DMS153 (cell line): ENCODE measurements at regions not wholly inside any gene's neighbourhood (a gene's known extent, or its start where the extent isn't known, plus 50 kb on each side); places are given as distances from the start of the nearest gene placed in this dataset.
"Not testable (repeated sequence)": the region's sequence is repeated elsewhere in the genome, so short reads cannot be mapped to it uniquely, and the experiment has no call there.

ENCODE experiments used
- DNase-seq: peaks from one replicate; lab custom pipeline; 2025; lab: John Stamatoyannopoulos, UW

DNA sequence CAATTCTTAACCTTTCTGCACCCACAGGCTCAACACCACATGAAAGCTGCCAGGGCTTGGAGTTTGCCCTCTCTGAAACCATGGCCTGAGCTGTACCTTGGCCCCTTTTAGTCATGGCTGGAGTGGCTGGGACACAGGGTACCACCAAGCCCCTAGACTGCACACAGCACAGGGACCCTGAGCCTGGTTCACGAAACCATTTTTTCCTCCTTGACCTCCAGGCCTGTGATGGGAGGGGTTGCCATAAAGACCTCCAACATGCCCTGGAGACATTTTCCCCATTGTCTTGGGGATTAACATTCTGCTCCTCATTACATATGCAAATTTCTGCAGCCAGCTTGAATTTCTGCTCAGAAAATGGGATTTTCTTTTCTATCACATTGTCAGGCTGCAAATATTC, 113.4 kb downstream of the XPNPEP1 start:
- not testable (repeated sequence) for DNase-seq

DNA sequence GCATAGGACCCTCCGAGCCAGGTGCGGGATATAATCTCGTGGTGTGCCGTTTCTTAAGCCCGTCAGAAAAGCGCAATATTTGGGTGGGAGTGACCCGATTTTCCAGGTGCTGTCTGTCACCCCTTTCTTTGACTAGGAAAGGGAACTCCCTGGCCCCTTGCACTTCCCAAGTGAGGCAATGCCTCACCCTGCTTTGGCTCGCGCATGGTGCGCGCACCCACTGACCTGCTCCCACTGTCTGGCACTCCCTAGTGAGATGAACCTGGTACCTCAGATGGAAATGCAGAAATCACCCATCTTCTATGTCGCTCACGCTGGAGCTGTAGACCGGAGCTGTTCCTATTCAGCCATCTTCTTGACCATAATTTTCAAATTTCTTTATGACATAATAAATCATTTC, 122.1 kb downstream of the XPNPEP1 start:
- not testable (repeated sequence) for DNase-seq

DNA sequence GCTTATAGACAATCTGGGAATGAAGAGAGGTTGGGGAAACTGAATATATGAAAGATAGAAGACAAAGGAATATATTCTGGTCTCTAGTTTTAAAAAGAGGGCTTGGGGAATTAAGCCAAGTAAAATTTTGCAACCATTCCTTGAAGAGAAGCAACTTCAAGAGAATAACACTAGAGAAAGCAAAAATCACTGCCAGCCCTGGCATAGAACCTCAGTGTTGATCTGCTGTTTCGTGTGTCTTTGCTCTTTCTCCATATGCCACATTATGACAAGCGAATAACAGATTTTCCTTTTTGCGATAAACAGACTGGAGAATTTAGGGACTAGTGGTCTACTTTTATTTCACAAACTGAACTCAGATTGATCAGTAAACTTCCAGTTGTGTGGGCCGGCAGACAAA, 132.7 kb downstream of the XPNPEP1 start:
- DNase-seq = no peak

DNA sequence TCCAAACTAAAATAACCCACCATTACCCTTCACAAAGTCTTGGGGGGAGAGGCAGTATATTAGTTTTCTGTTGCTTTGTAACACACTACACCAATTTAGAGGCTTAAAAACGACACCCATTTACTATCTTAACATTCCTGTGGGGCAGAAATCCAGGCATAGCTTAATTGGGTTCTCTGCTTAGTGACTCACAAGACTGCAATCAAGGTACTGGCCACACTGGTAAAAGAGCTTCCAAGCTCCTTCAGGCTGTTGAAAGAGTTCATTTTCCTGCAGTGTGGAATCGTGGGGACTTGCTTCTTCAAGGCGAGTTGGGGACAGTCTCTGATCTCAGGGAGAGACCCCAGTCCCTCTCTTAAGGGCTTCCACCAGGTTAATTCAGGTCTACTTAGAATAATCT, 139.1 kb downstream of the XPNPEP1 start:
- DNase-seq = no peak

DNA sequence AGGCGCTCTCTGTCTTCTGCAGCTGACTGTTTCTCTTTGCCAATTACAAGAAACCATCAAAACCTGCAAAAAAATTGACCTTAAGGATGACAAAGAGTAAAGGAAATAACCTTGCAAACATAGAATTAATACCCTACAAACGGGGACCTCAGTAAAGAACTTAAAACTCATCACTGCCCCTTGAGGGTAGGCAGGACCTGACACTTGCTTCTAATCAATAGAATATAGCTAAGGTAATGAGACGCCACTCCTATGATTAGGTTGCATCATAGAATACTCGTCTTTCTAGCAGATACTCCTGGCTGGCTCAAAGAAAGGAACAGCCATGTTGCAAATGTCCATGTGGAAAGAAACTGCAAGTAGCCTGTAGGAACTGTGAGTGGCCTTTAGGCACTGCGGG, 140.0 kb downstream of the XPNPEP1 start:
- no peak for DNase-seq

DNA sequence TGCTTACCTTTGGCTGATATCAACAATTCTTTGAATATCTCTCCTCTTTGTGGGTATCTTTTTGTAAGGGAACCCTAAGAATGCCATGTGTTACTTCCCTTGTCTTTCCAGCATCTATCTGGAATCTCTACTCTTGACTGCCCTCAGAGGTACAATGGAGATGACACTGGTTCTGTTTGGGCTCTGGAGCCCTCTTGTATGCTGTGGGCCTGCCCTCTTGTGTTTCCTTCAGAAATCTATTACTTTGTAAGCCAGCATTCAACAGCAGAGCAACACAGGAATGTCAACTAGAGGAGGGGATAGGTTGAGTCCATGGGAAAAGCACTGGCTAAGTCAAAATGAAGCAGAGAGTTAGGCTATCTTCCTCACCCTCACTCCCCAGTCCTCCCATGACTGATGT, 142.3 kb downstream of the XPNPEP1 start:
- DNase-seq = no peak

DNA sequence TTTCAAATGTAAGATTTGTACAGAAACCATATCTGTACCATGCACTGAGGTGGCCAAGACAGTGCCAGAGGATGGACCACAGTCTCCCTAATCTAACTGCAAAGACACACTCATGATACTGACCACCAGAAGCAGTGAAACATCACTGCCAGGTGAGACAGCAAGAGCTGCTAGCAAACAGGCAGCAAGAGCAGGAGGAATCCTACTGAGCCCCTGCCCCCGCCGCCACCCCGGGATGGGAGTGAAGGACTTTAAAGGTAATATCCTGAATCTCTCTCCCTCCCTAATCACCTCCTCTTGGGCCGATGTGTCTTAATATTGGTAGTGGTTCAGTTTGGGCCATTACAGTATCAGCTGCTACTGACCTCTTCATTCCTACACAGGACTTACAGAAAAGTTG, 144.3 kb downstream of the XPNPEP1 start:
- no peak for DNase-seq

DNA sequence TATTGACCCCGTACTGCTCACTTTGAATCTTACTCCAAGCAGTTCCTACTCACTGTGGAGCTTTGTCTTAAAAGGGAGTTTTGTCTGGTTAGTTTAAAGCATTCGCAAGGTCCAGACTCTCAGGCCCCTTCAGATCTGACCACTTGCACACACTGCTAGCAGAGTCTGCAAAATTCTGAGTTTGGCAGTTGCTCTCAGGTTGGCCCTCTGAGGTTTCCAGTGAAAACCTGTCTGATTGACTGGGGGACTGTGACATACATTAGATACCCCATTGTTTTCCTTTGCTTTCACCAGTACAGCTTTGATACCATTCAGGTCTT, 149.2 kb downstream of the XPNPEP1 start:
- DNase-seq = no peak

DNA sequence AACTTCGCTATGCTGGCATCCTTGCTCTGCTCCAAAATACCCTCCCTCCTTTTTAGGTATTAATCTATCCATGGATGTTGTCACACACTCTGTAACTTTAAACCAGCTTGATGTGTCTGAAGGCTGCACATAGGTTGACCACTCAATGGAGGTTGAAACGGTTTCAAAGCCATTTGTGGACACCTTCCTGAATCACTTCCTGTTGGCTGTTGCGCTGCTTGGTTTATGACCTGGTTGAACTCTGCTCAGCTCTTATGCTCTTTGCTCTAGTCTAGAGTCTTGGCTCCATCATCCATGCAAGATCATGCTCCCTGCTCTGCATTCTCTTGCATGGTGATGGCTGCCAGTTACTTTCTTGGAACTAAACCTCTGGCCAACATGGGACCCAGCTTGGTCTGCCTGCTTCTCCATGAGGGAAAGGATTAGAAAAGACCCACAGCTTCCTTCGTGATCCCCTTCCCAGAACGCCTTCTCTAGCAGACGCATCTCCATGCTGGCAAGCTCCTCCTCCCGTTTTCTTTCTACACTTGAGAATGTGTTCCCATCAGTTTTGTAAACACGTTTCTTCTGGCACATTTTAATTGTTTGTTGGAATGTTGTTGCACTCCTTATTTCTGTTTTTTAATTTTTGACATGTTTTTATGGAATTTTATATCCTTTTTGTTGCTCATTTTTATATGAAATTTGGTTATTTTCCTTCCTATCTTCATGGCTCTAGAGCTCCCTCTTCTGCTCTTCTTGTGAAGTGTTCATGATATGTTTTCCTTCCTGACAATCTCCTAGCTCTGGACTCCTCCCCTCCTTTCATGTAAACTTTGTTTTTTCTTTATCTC, 149.8 kb downstream of the XPNPEP1 start:
- no peak for DNase-seq

DNA sequence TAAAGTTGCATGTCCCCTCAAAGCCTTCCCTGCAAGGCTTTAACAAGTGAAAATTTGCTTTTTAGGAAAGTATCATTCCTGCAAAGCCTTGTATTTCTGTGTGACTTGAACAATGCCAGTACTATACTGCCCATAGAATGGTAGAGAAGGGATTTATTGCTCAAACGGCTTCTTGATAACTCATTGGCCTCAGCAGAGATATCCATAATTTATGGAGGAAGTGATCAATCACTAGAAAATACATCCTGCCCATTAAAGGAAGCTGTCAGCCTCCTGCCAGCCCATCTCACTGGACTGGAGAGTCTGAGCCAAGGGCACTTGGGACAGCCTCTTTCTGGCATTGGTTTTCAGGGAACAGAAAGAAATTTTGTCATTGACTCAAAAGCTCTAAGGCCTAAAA, 152.6 kb downstream of the XPNPEP1 start:
- no peak for DNase-seq

DNA sequence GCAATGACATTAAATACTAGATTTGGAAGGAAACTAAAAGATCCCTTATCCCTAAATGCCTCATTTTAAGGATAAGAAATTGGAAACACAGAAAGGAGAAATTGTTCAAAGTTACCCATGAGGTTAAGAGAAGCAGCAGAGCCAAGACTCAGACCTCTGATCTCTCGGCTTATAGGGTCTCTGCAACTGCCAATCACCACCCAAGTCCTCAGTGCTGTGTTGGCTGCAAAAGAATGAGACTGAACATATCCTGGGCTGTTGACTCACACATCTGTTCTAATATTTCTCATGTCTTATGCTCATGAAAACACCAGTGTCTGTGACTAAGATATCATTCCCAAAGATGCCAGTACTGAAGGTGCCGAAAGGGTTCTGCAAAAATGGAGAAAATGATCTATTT, 153.3 kb downstream of the XPNPEP1 start:
- no peak for DNase-seq

DNA sequence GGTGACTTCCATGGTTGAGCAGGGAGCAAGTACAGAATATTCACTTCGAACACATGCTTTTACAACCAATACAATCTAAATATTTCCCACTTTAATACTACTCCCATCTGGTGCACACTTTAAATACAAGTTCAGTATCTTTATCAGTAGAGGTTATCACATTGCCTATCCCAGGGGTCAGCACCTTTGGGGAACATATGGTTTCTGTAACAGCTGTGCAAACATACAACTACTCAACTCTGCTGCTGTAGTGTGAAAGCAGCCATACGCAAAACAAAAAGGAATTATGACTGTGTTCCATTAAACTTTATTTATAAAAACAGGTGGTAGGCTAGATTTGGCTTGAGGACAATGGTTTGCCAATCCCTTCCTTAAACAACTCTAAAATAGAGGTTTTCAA, 157.5 kb downstream of the XPNPEP1 start:
- no peak for DNase-seq

DNA sequence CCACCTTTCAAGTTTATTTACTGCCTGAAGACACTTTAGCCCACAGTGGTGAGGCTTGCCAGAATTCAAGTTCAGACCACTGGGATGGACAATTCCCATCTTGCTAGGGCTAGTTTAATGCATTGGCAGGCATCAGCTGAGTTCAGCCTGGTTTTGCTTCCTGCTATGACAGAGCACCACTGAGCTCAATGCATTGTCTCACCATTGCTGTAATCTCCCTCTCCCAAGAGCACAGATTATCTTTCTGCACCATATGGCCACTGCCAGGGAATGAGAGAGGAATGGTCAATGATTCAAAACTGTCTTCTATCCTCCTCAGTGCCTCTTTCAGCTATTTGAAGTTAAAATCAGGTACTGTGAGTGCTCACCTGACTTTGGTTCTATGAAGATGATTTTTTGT, 160.8 kb downstream of the XPNPEP1 start:
- no peak for DNase-seq

DNA sequence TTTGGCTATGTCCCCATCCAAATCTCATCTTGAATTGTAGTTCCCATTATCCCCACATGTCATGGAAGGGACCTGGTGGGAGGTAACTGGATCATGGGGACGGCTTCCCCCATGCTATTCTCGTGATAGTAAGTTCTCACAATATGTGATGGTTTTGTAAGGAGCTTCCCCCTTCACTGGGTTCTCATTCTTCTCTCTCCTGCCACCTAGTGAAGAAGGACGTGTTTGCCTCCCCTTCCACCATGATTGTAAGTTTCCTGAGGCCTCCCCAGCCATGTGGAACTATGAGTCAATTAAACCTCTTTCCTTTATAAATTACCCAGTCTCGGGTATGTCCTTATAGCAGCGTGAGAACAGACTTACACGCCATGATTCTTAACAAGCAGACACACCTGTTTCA, 165.6 kb downstream of the XPNPEP1 start:
- not testable (repeated sequence) for DNase-seq

DNA sequence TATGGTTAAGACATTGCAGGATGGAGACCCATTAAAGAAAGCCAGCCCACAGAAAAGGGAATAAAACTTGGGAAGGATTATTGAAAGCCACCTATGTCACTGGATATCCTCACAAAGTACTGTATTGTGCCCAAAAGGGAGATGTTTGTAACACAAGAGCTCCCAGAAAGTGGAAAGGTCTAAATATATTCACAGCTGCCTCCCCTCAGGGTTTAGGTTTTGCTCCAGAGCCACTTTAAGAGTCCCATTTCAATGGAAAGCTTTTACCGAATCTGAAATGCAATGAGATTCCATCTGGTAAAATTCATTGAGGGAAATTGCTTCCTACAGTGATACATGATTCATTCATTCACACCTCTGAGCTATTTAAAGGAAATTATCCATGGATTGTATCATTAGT, 176.4 kb downstream of the XPNPEP1 start:
- no peak for DNase-seq

DNA sequence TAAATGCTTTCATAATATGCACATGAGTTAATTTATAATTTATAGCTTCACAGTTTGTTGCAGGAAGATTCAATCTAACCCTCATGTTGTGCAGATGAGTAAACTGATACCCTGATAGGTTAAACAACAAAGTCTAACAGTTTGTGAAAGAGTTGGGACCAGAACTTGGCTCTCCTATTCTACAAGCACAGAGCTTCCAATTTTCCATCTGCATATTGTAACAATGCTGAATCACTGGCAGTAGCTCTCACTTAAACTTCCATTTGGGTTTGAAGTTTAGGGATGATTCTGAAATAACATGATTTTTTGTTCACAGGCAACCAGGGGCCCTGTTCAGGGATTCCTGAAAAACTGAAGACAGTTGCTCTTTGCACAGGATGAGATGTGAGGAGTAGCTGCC, 179.3 kb downstream of the XPNPEP1 start:
- DNase-seq = no peak

DNA sequence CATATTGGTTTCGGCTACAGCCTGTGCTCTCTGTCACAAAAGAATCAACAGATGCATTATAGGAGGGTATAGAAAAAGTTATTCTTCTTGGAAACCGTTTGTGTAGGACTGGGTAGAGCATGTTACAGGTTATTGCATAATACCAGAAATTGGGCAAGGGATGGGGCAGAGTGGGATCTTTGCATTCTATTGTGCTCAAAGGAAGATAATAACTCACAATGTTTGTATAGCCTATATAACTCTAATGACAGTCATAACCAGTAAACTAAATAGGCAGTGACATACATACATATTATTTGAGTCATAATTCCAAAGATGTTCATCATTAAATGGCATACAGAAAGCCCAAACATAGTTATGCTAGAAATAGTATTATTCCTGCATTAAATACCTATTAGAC, 179.7 kb downstream of the XPNPEP1 start:
- no peak for DNase-seq

DNA sequence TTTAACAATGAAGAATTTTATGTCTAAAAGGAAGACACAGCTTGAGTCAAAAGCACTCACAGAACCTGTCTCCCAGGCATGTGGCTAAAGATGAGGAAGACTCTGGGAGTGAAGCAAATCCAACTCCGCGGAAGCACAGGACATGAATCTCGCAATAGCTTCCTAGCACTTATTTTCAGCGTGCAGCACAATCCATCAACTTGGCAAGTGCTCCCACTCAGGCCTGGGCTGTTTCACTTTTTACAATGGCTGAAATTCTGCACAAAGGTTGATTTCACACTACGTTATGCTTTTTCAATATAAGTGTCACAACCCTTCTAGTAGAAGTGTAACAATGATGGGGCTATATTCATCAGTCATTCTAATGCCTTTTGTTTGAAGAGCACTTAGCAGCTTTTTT, 180.2 kb downstream of the XPNPEP1 start:
- no peak for DNase-seq

DNA sequence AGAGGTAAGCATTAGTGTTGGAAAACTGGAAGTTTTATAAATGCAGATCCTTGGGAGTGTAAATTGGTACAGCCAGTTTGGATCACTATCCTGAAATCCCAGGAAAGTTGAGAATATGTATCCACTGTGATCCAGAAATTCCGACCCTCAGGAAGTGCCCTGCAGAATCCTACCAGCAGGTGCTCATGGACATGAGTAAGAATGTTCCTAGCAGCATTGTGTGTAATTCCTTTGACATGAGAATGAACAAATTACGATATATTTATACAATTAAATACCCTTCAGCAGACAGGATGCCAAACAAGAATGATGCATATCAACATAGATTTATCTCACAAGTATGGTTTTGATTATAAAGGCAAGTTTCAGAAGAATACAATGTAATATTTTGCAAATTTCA, 181.6 kb downstream of the XPNPEP1 start:
- DNase-seq = no peak

DNA sequence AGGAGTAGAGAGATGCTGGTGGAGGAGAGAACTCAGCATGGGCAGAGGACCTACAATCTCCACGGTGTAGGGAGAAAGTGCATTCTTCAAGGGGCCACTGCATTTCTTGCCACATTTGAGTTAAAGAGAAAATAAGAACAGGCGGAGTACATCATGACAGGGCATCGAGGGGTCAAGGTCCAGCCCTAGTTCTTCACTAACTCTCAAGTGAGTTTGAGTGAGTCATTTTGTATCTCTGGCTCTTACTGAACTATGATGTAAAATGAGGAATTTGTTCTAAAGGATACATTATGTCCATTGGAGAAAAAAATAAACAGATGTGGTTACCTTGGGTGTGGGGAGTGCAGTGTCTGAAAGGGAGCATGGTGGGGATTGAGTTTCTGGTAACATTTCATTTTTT, 182.9 kb downstream of the XPNPEP1 start:
- DNase-seq = no peak

DNA sequence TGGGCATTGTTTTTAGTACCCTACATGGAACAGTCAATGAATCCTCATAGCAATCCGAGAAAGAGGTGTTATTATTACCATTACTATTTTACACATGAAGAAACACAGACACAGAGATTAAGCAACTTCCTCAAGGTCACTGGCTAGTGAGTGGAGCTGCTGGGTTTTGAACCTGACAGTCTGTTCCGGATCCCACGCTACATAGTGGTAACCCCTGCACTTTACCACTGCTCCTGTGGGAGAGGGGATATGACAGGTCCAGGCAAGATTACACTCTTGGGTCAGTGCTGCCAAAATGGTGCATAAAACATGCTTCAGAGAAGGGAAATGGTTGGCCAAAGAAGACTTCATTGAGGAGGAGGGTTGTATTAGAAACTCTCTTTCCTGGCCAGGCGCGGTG, 185.7 kb downstream of the XPNPEP1 start:
- DNase-seq = no peak

DNA sequence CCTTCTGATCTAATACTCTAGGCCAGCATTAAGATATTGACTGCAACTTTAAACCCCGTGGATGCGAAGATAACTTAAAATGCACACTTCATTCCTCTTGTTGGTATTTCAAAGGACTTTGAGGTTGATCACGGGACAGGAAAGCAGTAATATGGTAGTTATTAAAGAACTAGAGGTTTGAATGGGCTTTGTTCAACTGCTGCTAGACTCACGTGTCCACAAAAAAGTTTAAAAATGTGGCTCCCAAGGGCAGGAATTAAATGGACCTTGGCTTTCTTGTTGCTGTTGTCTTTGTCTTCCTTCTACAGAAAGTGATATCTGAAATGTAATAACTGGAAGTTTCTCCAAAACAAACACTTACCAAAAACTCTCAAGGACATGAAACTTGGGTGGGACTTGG, 186.3 kb downstream of the XPNPEP1 start:
- no peak for DNase-seq

DNA sequence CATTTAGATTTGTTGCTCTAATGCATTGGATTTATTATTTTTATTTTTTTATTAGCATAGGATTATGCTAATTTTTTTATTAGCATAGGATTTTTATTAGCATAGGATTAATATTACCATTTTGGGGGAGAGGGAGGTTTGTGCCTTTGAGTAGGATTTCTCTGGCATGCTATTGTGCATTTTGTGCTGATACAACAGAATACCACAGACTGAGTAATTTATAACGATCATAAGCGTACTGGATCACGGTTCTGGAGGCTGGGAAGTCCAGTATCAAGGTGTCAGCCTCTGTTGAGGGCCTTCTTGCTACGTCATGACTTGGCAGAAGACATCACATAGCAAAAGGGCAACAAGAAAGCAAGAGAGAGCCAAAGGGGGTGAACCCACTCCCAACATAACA, 187.5 kb downstream of the XPNPEP1 start:
- DNase-seq = no peak

DNA sequence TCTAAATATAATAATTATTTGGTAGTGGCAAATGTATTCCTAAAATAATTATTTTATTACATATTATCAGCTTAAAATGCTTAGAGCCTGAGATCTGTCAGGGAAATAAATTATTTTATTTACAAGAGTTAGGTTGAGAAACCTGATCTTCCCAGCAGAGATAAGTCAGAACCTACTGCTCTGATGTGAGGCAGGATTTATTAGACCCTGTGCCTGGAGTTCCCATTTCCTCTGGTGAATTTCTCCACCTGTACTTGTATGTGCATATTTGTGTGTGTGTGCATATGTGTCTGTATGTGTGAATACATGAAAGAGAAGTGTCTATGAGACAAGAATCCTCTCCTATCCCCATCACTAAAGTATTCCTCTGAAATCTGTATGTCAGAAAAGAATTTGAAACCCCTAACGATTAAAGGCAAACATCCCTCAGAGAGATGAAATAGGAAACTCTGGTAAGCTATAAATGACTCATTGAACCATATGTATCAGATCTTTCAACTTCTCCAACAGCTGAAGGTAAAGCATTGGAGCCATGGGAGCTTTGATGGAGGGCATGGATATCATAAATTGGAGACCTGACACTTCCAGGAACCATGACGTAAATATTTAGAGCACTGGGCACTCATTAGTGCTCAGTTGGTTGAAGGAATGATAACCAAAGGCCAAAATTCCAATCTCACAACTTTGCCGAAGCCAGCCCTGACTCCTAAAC, 190.9 kb downstream of the XPNPEP1 start:
- no peak for DNase-seq
